Coronary artery (tissue), 2 donors: ENCODE measurements at regions not wholly inside any gene's neighbourhood (a gene's known extent, or its start where the extent isn't known, plus 50 kb on each side); places are given as distances from the start of the nearest gene placed in this dataset.

Experiments
- DNase-seq: peaks from one replicate; pipeline ENCODE4 v3.0.0-alpha.2; 2017; ENCODE audit warnings: low spot score
- H3K27ac ChIP-seq, 2 donors: fragments of 200-600 bp; sonication (generic); one replicate each; pipeline ENCODE4 v1.5.1; 2016 to 2019
- H3K4me3 ChIP-seq: fragments of 200-600 bp; sonication (generic); 2 replicates; pipeline ENCODE4 v1.5.1; 2016; ENCODE audit warnings: mild to moderate bottlenecking, moderate library complexity
- TF ChIP-seq, protein P1 (sequence below): fragments of 200-600 bp; sonication (generic); IDR thresholded peaks from one replicate; pipeline ENCODE4 v1.5.1; 2019; ENCODE audit warnings: antibody characterized with exemption

- DNase-seq: no peak
- Histone ChIP-seq H3K4me3 (no peak overlapping the region), H3K27ac (no peak overlapping the region)
- TF ChIP-seq, protein P1, sequence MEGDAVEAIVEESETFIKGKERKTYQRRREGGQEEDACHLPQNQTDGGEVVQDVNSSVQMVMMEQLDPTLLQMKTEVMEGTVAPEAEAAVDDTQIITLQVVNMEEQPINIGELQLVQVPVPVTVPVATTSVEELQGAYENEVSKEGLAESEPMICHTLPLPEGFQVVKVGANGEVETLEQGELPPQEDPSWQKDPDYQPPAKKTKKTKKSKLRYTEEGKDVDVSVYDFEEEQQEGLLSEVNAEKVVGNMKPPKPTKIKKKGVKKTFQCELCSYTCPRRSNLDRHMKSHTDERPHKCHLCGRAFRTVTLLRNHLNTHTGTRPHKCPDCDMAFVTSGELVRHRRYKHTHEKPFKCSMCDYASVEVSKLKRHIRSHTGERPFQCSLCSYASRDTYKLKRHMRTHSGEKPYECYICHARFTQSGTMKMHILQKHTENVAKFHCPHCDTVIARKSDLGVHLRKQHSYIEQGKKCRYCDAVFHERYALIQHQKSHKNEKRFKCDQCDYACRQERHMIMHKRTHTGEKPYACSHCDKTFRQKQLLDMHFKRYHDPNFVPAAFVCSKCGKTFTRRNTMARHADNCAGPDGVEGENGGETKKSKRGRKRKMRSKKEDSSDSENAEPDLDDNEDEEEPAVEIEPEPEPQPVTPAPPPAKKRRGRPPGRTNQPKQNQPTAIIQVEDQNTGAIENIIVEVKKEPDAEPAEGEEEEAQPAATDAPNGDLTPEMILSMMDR: no peak
Measured at GRCh38 chr3:189049458-189050236, 122.1 kb upstream of the TPRG1 start.

DNA sequence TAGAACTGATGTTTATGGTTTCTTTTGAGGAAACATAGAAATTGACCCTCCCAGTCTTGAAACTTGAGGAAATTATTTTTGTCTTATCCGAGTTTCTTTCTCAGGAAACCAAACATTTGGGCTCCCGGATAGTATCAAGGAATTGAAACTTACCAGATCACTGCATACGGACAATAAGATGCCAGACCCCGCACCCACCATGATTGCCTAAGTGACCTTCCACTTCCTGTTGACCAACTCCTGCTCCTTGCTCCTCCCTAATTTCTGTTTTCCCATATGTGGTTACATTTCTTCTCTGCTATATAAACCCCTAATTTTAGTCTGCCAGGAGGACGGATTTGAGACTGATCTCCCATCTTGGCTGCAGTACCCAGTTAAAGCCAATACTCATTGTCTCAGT is 118.4 kb upstream of the TPRG1 start:
- Histone ChIP-seq H3K4me3 (no peak overlapping the region), H3K27ac (no peak overlapping the region)
- TF ChIP-seq, protein P1: no peak
- DNase-seq: no peak

- Histone ChIP-seq H3K4me3 (no peak overlapping the region), H3K27ac (no peak overlapping the region)
- TF ChIP-seq, protein P1: no peak
- DNase-seq: no peak
Measured at GRCh38 chr3:189056646-189057335, 115.0 kb upstream of the TPRG1 start.

GRCh38 chr3:189057369-189057768 is 114.4 kb upstream of the TPRG1 start:
- DNase-seq: no peak
- Histone ChIP-seq H3K4me3 (no peak overlapping the region), H3K27ac (no peak overlapping the region)
- TF ChIP-seq, protein P1: no peak

DNA sequence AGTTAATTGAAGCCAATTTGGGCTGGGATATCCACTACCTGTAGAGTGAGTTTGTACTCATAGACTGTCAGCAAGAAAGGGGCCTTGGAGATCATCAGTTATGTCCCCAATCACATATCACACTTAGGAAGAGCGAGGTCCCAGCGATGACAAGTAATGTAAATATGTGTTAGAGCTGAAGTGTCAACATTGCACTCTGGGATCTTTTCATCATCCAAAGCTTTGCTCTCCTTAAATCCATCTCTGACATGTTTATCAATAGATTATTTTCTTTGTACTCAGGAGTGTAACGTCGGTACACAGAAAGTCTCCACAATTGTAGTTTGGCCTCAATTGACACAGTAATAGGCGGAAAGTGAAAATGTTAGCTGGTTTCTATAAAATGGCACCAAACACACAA is 113.7 kb upstream of the TPRG1 start:
- TF ChIP-seq, protein P1: no peak
- H3K27ac ChIP-seq: no peak overlapping the region
- H3K4me3 ChIP-seq: no peak overlapping the region
- DNase-seq: no peak

DNA sequence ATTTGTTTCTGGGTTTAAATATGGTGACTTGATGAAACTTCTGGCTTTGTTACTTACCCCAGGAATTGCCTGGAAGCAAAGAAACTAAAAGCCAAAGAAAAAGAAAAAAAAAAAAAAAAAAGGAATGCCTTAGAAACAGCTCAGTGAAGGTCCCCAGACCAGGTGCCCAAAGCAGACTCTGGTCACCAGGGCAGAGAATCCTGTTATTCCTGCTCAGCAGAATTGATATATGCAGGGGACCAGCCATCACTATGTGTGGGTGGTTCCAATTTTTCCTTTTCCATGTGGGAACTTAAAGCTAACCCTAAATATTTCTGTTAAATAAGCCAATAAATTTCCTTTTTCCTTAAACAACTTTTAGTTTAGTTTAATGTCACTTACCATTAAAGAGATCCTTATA is 100.8 kb upstream of the TPRG1 start:
- TF ChIP-seq, protein P1: no peak
- DNase-seq: no peak
- H3K4me3 ChIP-seq: no peak overlapping the region
- no peak overlapping the region for H3K27ac ChIP-seq

DNA sequence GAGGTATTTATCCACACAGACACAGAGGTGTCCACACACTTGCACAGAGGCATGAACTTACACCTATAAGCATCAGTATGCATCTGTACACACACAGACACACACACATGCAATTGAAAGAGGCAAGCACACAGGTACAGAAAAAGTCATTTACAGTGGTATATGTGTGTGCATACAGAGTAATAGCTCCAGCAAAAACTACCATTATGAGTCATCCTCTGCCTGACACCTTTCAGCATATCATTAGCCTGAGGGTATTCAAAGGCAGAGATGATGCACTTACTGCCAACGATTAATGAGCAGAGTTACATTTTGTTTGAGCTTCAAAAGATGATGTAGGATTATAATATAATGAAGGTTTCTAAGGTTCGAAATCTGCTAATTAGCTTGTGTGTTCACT is 100.3 kb upstream of the TPRG1 start:
- H3K27ac ChIP-seq: no peak overlapping the region
- no peak overlapping the region for H3K4me3 ChIP-seq
- no peak for DNase-seq
- TF ChIP-seq, protein P1: no peak
